ENCODE measurements at regions not wholly inside any gene's neighbourhood (a gene's known extent, or its start where the extent isn't known, plus 50 kb on each side); places are given as distances from the start of the nearest gene placed in this dataset.

- no peak overlapping the region for H3K4me3 ChIP-seq (ENCODE audit: low read depth, low read length, poor library complexity, severe bottlenecking)
- H4K20me1 ChIP-seq (ENCODE audit: insufficient read depth, low read length): no peaks in the 10 kb centered on the region
- no peak for TF ChIP-seq EZH2 (IDR thresholded peaks at IDR 0.05; ENCODE audit: borderline replicate concordance, low read length)
- no peak for TF ChIP-seq CTCF (IDR thresholded peaks at IDR 0.05; ENCODE audit: low read length)
- H3K27ac ChIP-seq (ENCODE audit: low read depth, low read length, poor library complexity, severe bottlenecking): no peak overlapping the region
- no peaks in the 10 kb centered on the region for H3F3A ChIP-seq (ENCODE audit: insufficient read depth, low read length)
- H3K9ac ChIP-seq (ENCODE audit: low read length): no peak overlapping the region
- no peaks in the 10 kb centered on the region for H3K4me1 ChIP-seq (ENCODE audit: insufficient read depth, low read length, severe bottlenecking)
- no peak overlapping the region for H2AFZ ChIP-seq (ENCODE audit: low read length)
- H3K36me3 ChIP-seq (ENCODE audit: insufficient read depth, low read length): no peaks in the 10 kb centered on the region
- no peak overlapping the region for H3K4me2 ChIP-seq (ENCODE audit: low read length)
- no peaks in the 10 kb centered on the region for H3K79me2 ChIP-seq (ENCODE audit: insufficient read depth, low read length)
- no peaks in the 10 kb centered on the region for H3K27me3 ChIP-seq (ENCODE audit: insufficient read depth, low read length)
- H3K9me2 ChIP-seq (ENCODE audit: low read depth, low read length): no peaks in the 10 kb centered on the region
- H3K9me3 ChIP-seq (ENCODE audit: low read length): no peaks in the 10 kb centered on the region
These were observed 763.5 kb upstream of the CELF4 start for GRCh38 chr18:38329145-38329544.

GRCh38 chr18:38322206-38322605 is 756.6 kb upstream of the CELF4 start:
- TF ChIP-seq CTCF (IDR thresholded peaks at IDR 0.05; ENCODE audit: low read length): no peak
- no peak for TF ChIP-seq EZH2 (IDR thresholded peaks at IDR 0.05; ENCODE audit: borderline replicate concordance, low read length)
- H3K9ac ChIP-seq (ENCODE audit: low read length): no peak overlapping the region
- H3K79me2 ChIP-seq (ENCODE audit: insufficient read depth, low read length): no peaks in the 10 kb centered on the region
- H3K27ac ChIP-seq (ENCODE audit: low read depth, low read length, poor library complexity, severe bottlenecking): no peak overlapping the region
- no peak overlapping the region for H3K4me2 ChIP-seq (ENCODE audit: low read length)
- H4K20me1 ChIP-seq (ENCODE audit: insufficient read depth, low read length): no peaks in the 10 kb centered on the region
- H3K36me3 ChIP-seq (ENCODE audit: insufficient read depth, low read length): no peaks in the 10 kb centered on the region
- no peak overlapping the region for H3K4me3 ChIP-seq (ENCODE audit: low read depth, low read length, poor library complexity, severe bottlenecking)
- no peaks in the 10 kb centered on the region for H3K9me3 ChIP-seq (ENCODE audit: low read length)
- no peaks in the 10 kb centered on the region; the same call in 1 of the 2 replicates for H3F3A ChIP-seq (ENCODE audit: insufficient read depth, low read length)
- no peaks in the 10 kb centered on the region for H3K9me2 ChIP-seq (ENCODE audit: low read depth, low read length)
- H2AFZ ChIP-seq (ENCODE audit: low read length): no peak overlapping the region
- no peaks in the 10 kb centered on the region for H3K4me1 ChIP-seq (ENCODE audit: insufficient read depth, low read length, severe bottlenecking)
- H3K27me3 ChIP-seq (ENCODE audit: insufficient read depth, low read length): no peaks in the 10 kb centered on the region

DNA sequence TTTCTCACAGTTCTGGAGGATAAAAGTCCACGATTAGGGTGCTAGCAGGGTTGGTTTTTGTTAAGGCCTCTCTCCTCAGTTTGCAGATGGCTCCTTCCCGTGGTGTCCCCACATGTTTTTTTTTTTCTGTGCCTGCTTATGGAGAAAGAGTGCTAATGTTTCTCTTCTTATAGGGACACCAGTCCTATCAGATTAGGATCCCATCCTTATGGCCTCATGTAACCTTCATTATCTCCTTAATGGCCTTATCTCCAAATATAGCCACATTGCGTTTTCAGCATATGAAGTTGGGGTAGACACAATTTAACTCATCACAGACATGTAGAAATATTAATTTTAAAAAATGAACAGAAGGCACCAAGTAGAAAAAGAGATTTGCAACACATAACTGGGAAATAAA is 755.7 kb upstream of the CELF4 start:
- Histone ChIP-seq H3F3A (ENCODE audit: insufficient read depth, low read length) (no peaks in the 10 kb centered on the region; the same call in 1 of the 2 replicates), H3K27me3 (ENCODE audit: insufficient read depth, low read length) (no peaks in the 10 kb centered on the region), H3K9me3 (ENCODE audit: low read length) (no peaks in the 10 kb centered on the region), H3K27ac (ENCODE audit: low read depth, low read length, poor library complexity, severe bottlenecking) (no peak overlapping the region), H4K20me1 (ENCODE audit: insufficient read depth, low read length) (no peaks in the 10 kb centered on the region), H3K79me2 (ENCODE audit: insufficient read depth, low read length) (no peaks in the 10 kb centered on the region), H3K4me2 (ENCODE audit: low read length) (no peak overlapping the region), H3K4me3 (ENCODE audit: low read depth, low read length, poor library complexity, severe bottlenecking) (no peak overlapping the region), H3K9ac (ENCODE audit: low read length) (no peak overlapping the region), H2AFZ (ENCODE audit: low read length) (no peak overlapping the region), H3K4me1 (ENCODE audit: insufficient read depth, low read length, severe bottlenecking) (no peaks in the 10 kb centered on the region), H3K9me2 (ENCODE audit: low read depth, low read length) (no peaks in the 10 kb centered on the region), H3K36me3 (ENCODE audit: insufficient read depth, low read length) (no peaks in the 10 kb centered on the region)
- TF ChIP-seq CTCF (IDR thresholded peaks at IDR 0.05; ENCODE audit: low read length) (no peak), EZH2 (IDR thresholded peaks at IDR 0.05; ENCODE audit: borderline replicate concordance, low read length) (no peak)
